AG09319 (cell line): ENCODE measurements at regions not wholly inside any gene's neighbourhood (a gene's known extent, or its start where the extent isn't known, plus 50 kb on each side); places are given as distances from the start of the nearest gene placed in this dataset.
"Not testable (repeated sequence)": the region's sequence is repeated elsewhere in the genome, so short reads cannot be mapped to it uniquely, and the experiment has no call there.

Experiments used
- DNase-seq: peaks from one replicate; pipeline ENCODE4 v3.0.0-alpha.2; 2010; ENCODE audit warnings: low read depth; ENCODE audit errors: extremely low read depth
- CTCF ChIP-seq: IDR thresholded peaks from 2 replicates; pipeline ENCODE4 v1.5.1; 2011; ENCODE audit warnings: low read depth, mild to moderate bottlenecking, inconsistent platforms, low read length, moderate library complexity

- no peak for DNase-seq
Measured at GRCh38 chr3:110506890-110507289, 564.7 kb upstream of the NECTIN3 start.

DNA sequence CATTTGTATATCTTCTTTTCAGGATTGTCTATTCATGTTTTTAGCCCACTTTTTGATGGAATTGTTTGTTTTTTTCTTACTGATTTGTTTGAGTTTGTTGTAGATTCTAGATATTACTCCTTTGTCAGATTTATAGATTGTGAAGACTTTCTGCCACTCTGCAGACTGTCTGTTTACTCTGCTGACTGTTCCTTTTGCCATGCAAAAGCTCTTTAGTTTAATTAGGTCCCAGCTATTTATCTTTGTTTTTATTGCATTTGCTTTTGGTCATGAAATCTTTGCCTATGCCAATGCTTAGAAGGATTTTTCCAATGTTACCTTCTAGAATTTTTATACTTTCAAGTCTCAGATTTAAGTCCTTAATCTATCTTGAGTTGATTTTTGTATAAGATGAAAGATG, 564.0 kb upstream of the NECTIN3 start:
- not testable (repeated sequence) for DNase-seq

More at GRCh38 chr3:110506890-110507289, 564.7 kb upstream of the NECTIN3 start:
- no peak for TF ChIP-seq CTCF

DNA sequence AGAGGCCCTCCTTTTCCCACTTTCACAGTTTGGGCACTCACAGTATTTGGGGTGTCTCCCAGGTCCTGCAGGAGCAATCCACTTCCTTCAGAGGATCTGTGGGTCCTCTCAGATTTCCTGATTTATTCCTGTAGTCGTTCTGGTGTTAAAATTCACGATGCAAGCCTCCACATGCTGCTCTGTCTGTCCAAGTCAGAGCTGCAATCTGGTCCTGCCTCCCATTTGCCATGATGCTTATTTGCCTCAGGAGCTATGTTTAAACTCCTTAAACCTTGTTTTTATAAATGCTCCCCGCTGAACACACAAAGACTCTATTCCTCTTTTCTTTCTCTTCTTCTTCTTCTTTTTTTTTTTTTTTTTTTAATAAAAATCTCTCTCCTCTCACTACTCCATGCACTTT, 558.7 kb upstream of the NECTIN3 start:
- DNase-seq: no peak
- no peak for TF ChIP-seq CTCF

- no peak for TF ChIP-seq CTCF
- no peak for DNase-seq
Measured at GRCh38 chr3:110518031-110518430, 553.6 kb upstream of the NECTIN3 start.

GRCh38 chr3:110519071-110519470, 552.5 kb upstream of the NECTIN3 start:
- no peak for TF ChIP-seq CTCF

DNA sequence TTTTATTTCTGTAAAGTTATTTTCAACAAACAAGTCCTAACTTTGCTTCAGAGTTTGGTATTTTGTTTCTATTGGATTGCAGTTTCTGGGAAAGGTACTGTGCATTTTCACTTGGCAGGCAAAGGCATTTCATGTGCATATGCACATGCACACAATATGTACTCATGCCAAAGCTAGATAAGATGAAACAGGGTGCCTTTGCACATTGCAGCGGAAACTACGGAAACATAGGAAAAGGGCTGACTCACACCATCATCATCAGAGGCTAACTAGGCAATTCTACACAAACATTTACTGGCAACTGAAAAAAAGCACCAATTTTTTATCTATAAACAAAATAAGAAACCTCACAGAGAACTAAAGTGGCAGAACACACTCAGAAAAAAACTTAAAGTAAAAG, 550.6 kb upstream of the NECTIN3 start:
- no peak for TF ChIP-seq CTCF
- DNase-seq: peak; percentile 71

More at GRCh38 chr3:110519071-110519470, 552.5 kb upstream of the NECTIN3 start:
- DNase-seq: no peak

DNA sequence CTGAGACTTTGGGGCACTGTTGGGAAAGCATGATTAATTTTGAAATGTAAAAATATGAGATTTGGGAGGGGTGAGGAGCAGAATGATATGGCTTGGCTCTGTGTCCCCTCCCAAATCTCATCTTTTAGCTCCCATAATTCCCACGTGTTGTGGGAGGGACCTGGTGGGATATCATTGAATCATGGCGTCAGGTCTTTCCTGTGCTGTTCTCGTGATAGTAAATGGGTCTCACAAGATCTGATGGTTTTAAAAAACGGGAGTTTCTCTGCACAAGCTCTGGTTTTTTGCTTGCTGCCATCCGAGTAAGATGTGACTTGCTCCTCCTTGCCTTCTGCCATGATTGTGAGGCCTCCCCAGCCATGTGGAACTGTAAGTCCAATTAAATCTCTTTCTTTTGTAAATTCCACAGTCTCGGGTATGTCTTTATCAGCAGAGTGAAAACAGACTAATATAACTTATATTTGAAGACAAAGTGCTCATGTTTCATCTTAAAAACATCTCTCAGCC, 546.0 kb upstream of the NECTIN3 start:
- DNase-seq: not testable (repeated sequence)

DNA sequence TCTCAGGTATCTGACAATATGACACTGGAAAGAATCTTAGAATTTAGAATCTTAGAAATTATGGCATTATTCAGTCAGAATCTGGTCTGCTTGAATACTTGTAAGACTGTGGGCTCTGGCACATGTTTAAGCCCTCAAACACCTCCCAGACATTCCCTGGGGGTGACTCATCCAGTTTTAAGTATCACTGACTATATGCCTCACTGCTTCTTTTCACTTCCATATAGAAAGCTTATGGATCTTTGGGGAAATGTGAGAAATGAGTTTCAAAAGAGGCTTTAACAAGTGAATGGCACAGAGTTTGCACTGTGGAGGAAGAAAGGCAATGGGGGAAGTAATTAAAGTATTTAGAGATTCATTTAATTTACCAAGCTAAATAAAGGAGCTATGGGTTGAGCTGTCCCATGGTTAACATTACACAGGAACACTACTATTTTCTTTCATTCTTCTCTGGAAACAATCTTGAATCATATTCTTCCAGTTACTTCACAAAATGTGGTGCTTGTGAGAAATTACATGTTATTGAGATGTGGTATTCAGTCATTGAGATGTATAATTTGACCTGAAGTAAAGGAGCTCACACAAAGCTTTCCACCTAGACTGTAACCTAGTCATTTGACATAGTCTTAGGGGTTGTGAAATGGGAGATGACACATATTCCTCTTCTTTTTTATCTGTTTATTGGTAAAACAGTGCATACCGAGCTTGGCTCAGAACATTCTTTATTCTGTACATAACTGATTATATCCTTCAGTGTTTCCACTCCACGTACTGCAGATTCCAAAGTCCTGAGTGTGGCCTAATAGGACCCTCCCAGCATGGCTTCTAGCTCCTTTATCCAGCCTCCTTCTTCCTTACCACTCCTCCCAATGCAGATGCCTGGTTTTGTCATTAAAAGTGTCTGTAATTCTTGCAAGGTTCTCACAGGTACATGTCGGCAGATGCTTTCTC, 544.6 kb upstream of the NECTIN3 start:
- TF ChIP-seq CTCF: no peak
- DNase-seq: no peak
